ENCODE measurements at regions not wholly inside any gene's neighbourhood (a gene's known extent, or its start where the extent isn't known, plus 50 kb on each side); places are given as distances from the start of the nearest gene placed in this dataset.

DNA sequence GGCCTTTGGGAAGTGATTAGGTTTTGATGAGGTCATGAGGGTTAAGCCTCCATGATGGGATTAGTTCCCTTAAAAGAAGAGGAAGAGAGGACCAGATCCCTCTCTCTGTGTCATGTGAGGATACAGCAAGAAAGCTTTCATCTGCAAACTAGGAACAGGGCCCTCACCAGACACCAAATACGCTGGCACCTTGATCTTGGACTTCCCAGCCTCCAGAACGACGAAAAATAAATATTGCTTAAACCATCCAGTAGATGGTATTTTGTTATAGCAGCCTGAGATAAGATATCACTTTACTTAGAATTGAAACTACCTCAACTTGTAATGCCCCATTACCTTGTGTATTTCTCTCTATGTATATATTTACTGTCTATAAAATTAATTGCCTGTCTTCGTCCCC lies 65.4 kb upstream of the NNAT start:
- TF ChIP-seq, protein P1, sequence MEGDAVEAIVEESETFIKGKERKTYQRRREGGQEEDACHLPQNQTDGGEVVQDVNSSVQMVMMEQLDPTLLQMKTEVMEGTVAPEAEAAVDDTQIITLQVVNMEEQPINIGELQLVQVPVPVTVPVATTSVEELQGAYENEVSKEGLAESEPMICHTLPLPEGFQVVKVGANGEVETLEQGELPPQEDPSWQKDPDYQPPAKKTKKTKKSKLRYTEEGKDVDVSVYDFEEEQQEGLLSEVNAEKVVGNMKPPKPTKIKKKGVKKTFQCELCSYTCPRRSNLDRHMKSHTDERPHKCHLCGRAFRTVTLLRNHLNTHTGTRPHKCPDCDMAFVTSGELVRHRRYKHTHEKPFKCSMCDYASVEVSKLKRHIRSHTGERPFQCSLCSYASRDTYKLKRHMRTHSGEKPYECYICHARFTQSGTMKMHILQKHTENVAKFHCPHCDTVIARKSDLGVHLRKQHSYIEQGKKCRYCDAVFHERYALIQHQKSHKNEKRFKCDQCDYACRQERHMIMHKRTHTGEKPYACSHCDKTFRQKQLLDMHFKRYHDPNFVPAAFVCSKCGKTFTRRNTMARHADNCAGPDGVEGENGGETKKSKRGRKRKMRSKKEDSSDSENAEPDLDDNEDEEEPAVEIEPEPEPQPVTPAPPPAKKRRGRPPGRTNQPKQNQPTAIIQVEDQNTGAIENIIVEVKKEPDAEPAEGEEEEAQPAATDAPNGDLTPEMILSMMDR (IDR thresholded peaks at IDR 0.05): no peak
- Mint-ChIP-seq H3K36me3 (ENCODE audit: low read depth) (peaks cover 4% of the 10 kb centered on the region; the same call in 1 of the 2 replicates), H3K4me3 (no peak overlapping the region), H3K4me1 (ENCODE audit: low read depth) (no peaks in the 10 kb centered on the region), H3K9me3 (peaks cover 51% of the 10 kb centered on the region), H3K27ac (no peak overlapping the region), H3K27me3 (ENCODE audit: insufficient read depth) (peaks cover 31% of the 10 kb centered on the region)
- DNase-seq: no peak

DNA sequence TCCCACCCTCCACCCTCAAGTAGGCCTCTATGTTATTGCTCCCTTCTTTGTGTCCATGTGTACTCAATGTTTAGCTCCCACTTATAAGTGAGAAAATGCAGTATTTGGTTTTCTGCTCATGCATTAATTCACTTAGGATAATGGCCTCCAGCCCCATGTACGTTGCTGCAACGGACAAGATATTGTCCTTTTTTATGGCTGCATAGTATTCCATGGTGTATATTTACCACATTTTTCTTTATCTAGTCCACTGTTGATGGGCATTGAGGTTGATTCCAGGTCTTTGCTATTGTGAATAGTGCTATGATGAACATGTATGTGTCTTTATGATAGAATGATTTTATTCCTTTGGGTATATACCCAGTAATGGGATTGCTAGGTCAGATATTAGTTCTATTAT lies 64.1 kb upstream of the NNAT start:
- H3K27me3 Mint-ChIP-seq (ENCODE audit: insufficient read depth): peaks cover 35% of the 10 kb centered on the region
- TF ChIP-seq, protein P1 (IDR thresholded peaks at IDR 0.05): no peak
- no peak overlapping the region for H3K4me3 Mint-ChIP-seq
- no peaks in the 10 kb centered on the region for H3K4me1 Mint-ChIP-seq (ENCODE audit: low read depth)
- H3K27ac Mint-ChIP-seq: no peak overlapping the region
- peaks cover 51% of the 10 kb centered on the region for H3K9me3 Mint-ChIP-seq
- H3K36me3 Mint-ChIP-seq (ENCODE audit: low read depth): peaks cover 4% of the 10 kb centered on the region; the same call in 1 of the 2 replicates
- no peak for DNase-seq

DNA sequence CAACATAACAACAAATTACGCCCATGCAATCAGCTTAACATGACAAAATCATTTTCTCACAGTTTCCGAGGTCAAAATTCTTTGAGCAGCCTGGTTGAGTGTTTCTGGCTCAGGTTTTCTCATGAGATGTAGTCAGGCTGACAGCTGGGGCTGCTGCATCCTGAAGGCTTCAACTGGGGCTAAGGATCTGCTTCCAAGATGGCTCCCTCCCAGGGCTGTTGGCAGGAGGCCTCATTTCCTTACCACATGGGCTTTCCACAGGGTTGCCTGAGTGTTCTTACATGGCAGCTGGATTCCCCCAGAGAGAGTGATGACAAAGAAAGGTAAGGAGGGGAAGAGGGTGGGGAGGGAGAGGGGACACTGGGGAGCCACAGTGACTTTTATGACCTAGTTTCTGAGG lies 63.1 kb upstream of the NNAT start:
- H3K27ac Mint-ChIP-seq: no peak overlapping the region

DNA sequence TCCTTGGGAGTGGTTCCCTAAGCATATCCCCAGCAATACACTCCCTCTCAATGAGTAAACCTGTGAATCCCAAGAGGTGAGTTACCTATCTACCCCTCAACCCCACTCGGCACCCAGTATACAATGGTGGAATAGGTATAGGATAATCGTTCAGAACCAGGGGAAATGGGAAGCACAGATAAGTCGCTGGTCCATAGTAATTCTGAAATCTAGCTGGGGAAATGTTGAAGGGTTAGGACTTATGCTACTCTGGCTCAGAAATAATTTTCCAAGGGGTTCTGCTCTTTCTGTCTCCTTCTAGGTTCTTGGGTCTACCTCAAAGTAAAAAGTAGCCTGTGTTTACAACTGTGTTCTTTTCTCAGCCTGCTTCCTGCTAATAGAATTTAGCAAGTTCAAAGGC lies 62.3 kb upstream of the NNAT start:
- Mint-ChIP-seq H3K27me3 (ENCODE audit: insufficient read depth) (peaks cover 29% of the 10 kb centered on the region), H3K27ac (no peak overlapping the region)

More for the DNA sequence above, 63.1 kb upstream of the NNAT start:
- peaks cover 51% of the 10 kb centered on the region for H3K9me3 Mint-ChIP-seq
- H3K4me1 Mint-ChIP-seq (ENCODE audit: low read depth): no peaks in the 10 kb centered on the region
- H3K27me3 Mint-ChIP-seq (ENCODE audit: insufficient read depth): peaks cover 29% of the 10 kb centered on the region
- H3K36me3 Mint-ChIP-seq (ENCODE audit: low read depth): peaks cover 4% of the 10 kb centered on the region; the same call in 1 of the 2 replicates
- TF ChIP-seq, protein P1 (IDR thresholded peaks at IDR 0.05): no peak
- H3K4me3 Mint-ChIP-seq: no peak overlapping the region
- no peak for DNase-seq

DNA sequence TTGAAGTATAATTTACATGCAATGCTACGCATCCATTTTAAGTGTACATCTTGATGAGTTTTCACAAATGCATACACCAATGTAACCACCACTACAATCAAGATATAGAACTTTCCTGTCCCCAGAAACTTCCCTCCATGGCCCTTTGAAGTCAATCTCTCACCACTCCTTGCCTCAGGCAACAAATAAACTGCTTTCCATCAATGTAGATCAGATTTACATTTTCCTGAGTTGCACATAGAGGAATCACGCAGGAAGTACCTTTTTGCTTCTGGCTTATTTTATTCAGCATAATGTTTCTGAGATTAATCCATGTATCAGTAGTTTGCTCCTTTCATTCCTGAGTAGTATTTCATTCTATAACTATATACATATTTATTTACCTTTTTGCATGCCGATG lies 59.6 kb upstream of the NNAT start:
- H3K9me3 Mint-ChIP-seq: peaks cover 36% of the 10 kb centered on the region

More for the DNA sequence above, 62.3 kb upstream of the NNAT start:
- no peak for DNase-seq
- Mint-ChIP-seq H3K36me3 (ENCODE audit: low read depth) (peaks cover 4% of the 10 kb centered on the region; the same call in 1 of the 2 replicates), H3K4me1 (ENCODE audit: low read depth) (no peaks in the 10 kb centered on the region), H3K9me3 (peaks cover 51% of the 10 kb centered on the region), H3K4me3 (no peak overlapping the region)
- TF ChIP-seq, protein P1 (IDR thresholded peaks at IDR 0.05): no peak

More for the DNA sequence above, 59.6 kb upstream of the NNAT start:
- H3K4me1 Mint-ChIP-seq (ENCODE audit: low read depth): no peaks in the 10 kb centered on the region
- no peak overlapping the region for H3K27ac Mint-ChIP-seq
- no peak for DNase-seq
- H3K36me3 Mint-ChIP-seq (ENCODE audit: low read depth): peaks cover 4% of the 10 kb centered on the region; the same call in 1 of the 2 replicates
- TF ChIP-seq, protein P1 (IDR thresholded peaks at IDR 0.05): no peak
- H3K4me3 Mint-ChIP-seq: no peak overlapping the region
- H3K27me3 Mint-ChIP-seq (ENCODE audit: insufficient read depth): peaks cover 41% of the 10 kb centered on the region

Data from HFFc6 (cell line).